ENCODE measurements at regions not wholly inside any gene's neighbourhood (a gene's known extent, or its start where the extent isn't known, plus 50 kb on each side); places are given as distances from the start of the nearest gene placed in this dataset.

GRCh38 chr3:154885418-154885817, 194.7 kb upstream of the MME start:
- Histone ChIP-seq H3K9me3 (peaks cover 0 to 15% (median 0%) of the 10 kb centered on the region in 4 donors), H3K4me1 (no peaks in the 10 kb centered on the region), H3K27me3 (no peaks in the 10 kb centered on the region), H3K36me3 (no peaks in the 10 kb centered on the region), H3K27ac (no peak overlapping the region), H3K4me3 (no peak overlapping the region)
- no peak for TF ChIP-seq CTCF (IDR thresholded peaks at IDR 0.05)
- TF ChIP-seq POLR2A (IDR thresholded peaks at IDR 0.05), result no peak
- TF ChIP-seq EP300 (IDR thresholded peaks at IDR 0.05), result no peak
- no peak for DNase-seq (ENCODE audit: low spot score in 2 of 2)
- 88 to 97% methylated on average over 3 of the region's 3 CpGs for WGBS, 2 donors

GRCh38 chr3:154884952-154885351, 195.2 kb upstream of the MME start:
- TF ChIP-seq EP300 (IDR thresholded peaks at IDR 0.05) (no peak), POLR2A (IDR thresholded peaks at IDR 0.05) (no peak), CTCF (IDR thresholded peaks at IDR 0.05) (no peak)

DNA sequence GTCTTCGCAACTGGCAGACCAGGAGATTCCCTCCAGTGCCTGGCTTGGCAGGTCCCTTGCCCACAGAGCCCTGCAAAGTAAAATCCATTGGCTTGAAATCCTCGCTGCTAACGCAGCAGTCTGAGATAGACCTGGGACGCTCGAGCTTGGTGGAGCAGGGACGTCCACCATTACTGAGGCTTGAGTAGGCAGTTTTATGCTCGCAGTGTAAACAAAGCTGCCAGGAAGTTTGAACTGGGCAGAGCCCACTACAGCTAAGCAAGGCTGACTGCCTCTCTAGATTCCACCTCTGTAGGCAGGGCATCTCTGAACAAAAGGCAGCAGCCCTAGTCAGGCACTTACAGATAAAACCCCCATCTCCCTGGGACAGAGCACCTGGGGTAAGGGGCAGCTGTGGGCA, 205.0 kb upstream of the MME start:
- TF ChIP-seq EP300 (IDR thresholded peaks at IDR 0.05), result no peak
- TF ChIP-seq CTCF (IDR thresholded peaks at IDR 0.05), result no peak
- TF ChIP-seq POLR2A (IDR thresholded peaks at IDR 0.05), result no peak
- H3K9me3 ChIP-seq, result peaks cover 0 to 18% (median 0%) of the 10 kb centered on the region in 4 donors
- no peak overlapping the region for H3K4me3 ChIP-seq
- no peaks in the 10 kb centered on the region for H3K36me3 ChIP-seq
- H3K27ac ChIP-seq, result no peak overlapping the region
- H3K27me3 ChIP-seq, result no peaks in the 10 kb centered on the region
- WGBS, 2 donors, result 89 to 94% methylated on average over 7 of the region's 7 CpGs
- no peaks in the 10 kb centered on the region for H3K4me1 ChIP-seq
- DNase-seq (ENCODE audit: low spot score in 2 of 2), result no peak

More at GRCh38 chr3:154884952-154885351, 195.2 kb upstream of the MME start:
- no peaks in the 10 kb centered on the region for H3K36me3 ChIP-seq
- no peaks in the 10 kb centered on the region for H3K4me1 ChIP-seq
- no peak overlapping the region for H3K4me3 ChIP-seq
- H3K27me3 ChIP-seq, result no peaks in the 10 kb centered on the region
- no peak overlapping the region for H3K27ac ChIP-seq
- H3K9me3 ChIP-seq, result peaks cover 0 to 15% (median 0%) of the 10 kb centered on the region in 4 donors
- DNase-seq (ENCODE audit: low spot score in 2 of 2), result no peak

GRCh38 chr3:154872696-154873095, 207.4 kb upstream of the MME start:
- TF ChIP-seq CTCF (IDR thresholded peaks at IDR 0.05) (no peak), EP300 (IDR thresholded peaks at IDR 0.05) (no peak), POLR2A (IDR thresholded peaks at IDR 0.05) (no peak)
- H3K36me3 ChIP-seq, result no peaks in the 10 kb centered on the region
- no peak for DNase-seq (ENCODE audit: low spot score in 2 of 2)
- no peaks in the 10 kb centered on the region for H3K4me1 ChIP-seq
- no peak overlapping the region for H3K27ac ChIP-seq
- WGBS, 2 donors, result 75 to 83% methylated on average over 2 of the region's 2 CpGs
- no peak overlapping the region for H3K4me3 ChIP-seq
- H3K9me3 ChIP-seq, result peaks cover 0 to 10% (median 0%) of the 10 kb centered on the region in 4 donors
- H3K27me3 ChIP-seq, result no peaks in the 10 kb centered on the region

DNA sequence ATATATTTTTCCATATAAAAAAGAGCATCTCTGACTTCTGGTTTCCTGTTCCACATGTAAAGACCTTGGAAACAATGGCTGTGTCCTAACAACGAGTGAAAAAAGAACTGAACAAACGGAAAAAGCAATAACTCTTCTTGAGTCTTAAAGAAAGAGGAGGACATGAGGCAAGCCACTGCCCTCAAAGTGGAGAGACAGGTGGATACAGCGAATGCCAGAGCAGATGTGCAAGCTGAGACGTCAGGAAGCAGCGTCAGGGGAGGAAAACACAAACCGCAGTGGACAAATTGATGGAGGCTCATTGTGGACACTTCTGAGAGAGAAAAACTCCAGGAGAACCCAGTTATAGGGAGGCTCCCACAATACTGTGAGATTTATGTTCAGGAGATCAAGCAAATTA, 208.0 kb upstream of the MME start:
- Histone ChIP-seq H3K4me3 (no peak overlapping the region), H3K27me3 (no peaks in the 10 kb centered on the region), H3K36me3 (no peaks in the 10 kb centered on the region), H3K9me3 (peaks cover 0 to 9% (median 0%) of the 10 kb centered on the region in 4 donors), H3K4me1 (no peaks in the 10 kb centered on the region), H3K27ac (no peak overlapping the region)
- TF ChIP-seq POLR2A (IDR thresholded peaks at IDR 0.05) (no peak), CTCF (IDR thresholded peaks at IDR 0.05) (no peak), EP300 (IDR thresholded peaks at IDR 0.05) (no peak)
- DNase-seq (ENCODE audit: low spot score in 2 of 2), result no peak
- WGBS, 2 donors, result 58 to 59% methylated on average over 6 of the region's 6 CpGs
